HG03064 (cell line): ENCODE measurements at regions not wholly inside any gene's neighbourhood (a gene's known extent, or its start where the extent isn't known, plus 50 kb on each side); places are given as distances from the start of the nearest gene placed in this dataset.
"Not testable (repeated sequence)": the region's sequence is repeated elsewhere in the genome, so short reads cannot be mapped to it uniquely, and the experiment has no call there.

Experiments used
- ATAC-seq: cut with Tn5 transposase; IDR thresholded peaks from one replicate; pipeline ENCODE4 v1.9.1; 2021; ENCODE audit warnings: low read depth; ENCODE audit not compliant: unreplicated experiment

- no peak for ATAC-seq
Observed at GRCh38 chr6:14216946-14217684, 99.5 kb downstream of the CD83 start.

- no peak for ATAC-seq
Observed at GRCh38 chr6:14217728-14218518, 100.4 kb downstream of the CD83 start.

GRCh38 chr6:14218519-14218800 is 100.9 kb downstream of the CD83 start:
- ATAC-seq = no peak

GRCh38 chr6:14221564-14222279 is 104.2 kb downstream of the CD83 start:
- ATAC-seq = no peak

GRCh38 chr6:14222956-14223355 is 105.4 kb downstream of the CD83 start:
- no peak for ATAC-seq

GRCh38 chr6:14224359-14225103 is 107.0 kb downstream of the CD83 start:
- peak; percentile 68 for ATAC-seq

- no peak for ATAC-seq
Observed at GRCh38 chr6:14226051-14226660, 108.6 kb downstream of the CD83 start.

GRCh38 chr6:14228571-14228970 is 111.0 kb downstream of the CD83 start:
- no peak for ATAC-seq

- no peak for ATAC-seq
Observed at GRCh38 chr6:14231071-14231483, 113.5 kb downstream of the CD83 start.

GRCh38 chr6:14231501-14232280 is 114.1 kb downstream of the CD83 start:
- ATAC-seq = no peak

- ATAC-seq = no peak
Observed at GRCh38 chr6:14232889-14233288, 115.3 kb downstream of the CD83 start.

- no peak for ATAC-seq
Observed at GRCh38 chr6:14235653-14236356, 118.2 kb downstream of the CD83 start.

- no peak for ATAC-seq
Observed at GRCh38 chr6:14239097-14239496, 121.5 kb downstream of the CD83 start.

- ATAC-seq = no peak
Observed at GRCh38 chr6:14240411-14241166, 123.0 kb downstream of the CD83 start.

- ATAC-seq = no peak
Observed at GRCh38 chr6:14241255-14242070, 123.9 kb downstream of the CD83 start.

- ATAC-seq = not testable (repeated sequence)
Observed at GRCh38 chr6:14242912-14243311, 125.3 kb downstream of the CD83 start.

GRCh38 chr6:14243597-14243996 is 126.0 kb downstream of the CD83 start:
- no peak for ATAC-seq

- ATAC-seq = no peak
Observed at GRCh38 chr6:14246876-14247275, 129.3 kb downstream of the CD83 start.
